GM06990 (cell line): ENCODE measurements at regions not wholly inside any gene's neighbourhood (a gene's known extent, or its start where the extent isn't known, plus 50 kb on each side); places are given as distances from the start of the nearest gene placed in this dataset.

Experiments
- DNase-seq: peaks from one replicate; pipeline ENCODE4 v3.0.0-alpha.2; 2011; ENCODE audit not compliant: insufficient read length; ENCODE audit errors: extremely low read depth
- H3K27me3 ChIP-seq: replicated peaks from 2 replicates; pipeline ENCODE4 v1.6.0; 2011; ENCODE audit warnings: low read length; ENCODE audit not compliant: control insufficient read depth, insufficient read depth
- H3K36me3 ChIP-seq: 2 replicates; pipeline ENCODE4 v1.5.1; 2011; ENCODE audit warnings: low read length; ENCODE audit not compliant: control insufficient read depth, insufficient read depth
- H3K4me3 ChIP-seq: replicated peaks from 2 replicates; pipeline ENCODE4 v1.5.1; 2011; ENCODE audit warnings: low read depth, mild to moderate bottlenecking, control low read depth, low read length
- TF ChIP-seq, protein P1 (sequence below): IDR thresholded peaks from 2 replicates; pipeline ENCODE4 v1.5.1; 2011; ENCODE audit warnings: low read length, control low read depth, mild to moderate bottlenecking, inconsistent platforms; ENCODE audit not compliant: insufficient read depth, poor library complexity, severe bottlenecking

DNA sequence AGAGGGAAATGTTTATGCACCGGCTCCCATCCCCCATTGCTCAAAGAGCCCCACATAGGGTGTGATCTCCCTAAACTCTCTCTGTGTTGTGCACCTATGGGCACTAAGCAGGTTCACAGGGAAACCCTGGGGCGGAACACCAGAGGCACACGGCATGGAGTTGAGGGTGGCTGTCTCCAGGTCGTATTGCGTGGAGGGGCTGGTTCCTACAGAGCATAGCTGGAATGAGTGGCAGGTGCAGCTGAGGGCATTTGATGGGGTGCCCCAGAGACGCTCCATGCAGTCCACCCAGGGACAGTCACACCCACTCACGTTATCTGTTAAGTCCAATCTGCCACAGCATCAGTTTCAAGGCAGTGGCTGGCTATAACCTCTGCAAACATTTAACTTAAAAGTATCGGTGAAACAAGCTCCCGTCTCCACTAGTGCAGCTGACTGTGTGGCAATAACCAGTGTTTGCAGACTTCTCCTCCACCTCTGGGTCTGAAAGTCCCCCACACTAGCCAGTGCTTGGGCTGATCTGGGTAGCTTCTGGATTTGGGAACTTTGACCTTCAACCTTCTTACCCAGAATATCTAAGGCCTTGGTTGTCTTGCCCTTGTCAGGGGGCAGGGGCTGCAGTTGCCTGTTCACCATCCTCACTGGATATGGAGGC is 249.2 kb upstream of the ZNF32 start:
- TF ChIP-seq, protein P1, sequence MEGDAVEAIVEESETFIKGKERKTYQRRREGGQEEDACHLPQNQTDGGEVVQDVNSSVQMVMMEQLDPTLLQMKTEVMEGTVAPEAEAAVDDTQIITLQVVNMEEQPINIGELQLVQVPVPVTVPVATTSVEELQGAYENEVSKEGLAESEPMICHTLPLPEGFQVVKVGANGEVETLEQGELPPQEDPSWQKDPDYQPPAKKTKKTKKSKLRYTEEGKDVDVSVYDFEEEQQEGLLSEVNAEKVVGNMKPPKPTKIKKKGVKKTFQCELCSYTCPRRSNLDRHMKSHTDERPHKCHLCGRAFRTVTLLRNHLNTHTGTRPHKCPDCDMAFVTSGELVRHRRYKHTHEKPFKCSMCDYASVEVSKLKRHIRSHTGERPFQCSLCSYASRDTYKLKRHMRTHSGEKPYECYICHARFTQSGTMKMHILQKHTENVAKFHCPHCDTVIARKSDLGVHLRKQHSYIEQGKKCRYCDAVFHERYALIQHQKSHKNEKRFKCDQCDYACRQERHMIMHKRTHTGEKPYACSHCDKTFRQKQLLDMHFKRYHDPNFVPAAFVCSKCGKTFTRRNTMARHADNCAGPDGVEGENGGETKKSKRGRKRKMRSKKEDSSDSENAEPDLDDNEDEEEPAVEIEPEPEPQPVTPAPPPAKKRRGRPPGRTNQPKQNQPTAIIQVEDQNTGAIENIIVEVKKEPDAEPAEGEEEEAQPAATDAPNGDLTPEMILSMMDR, result no peak
- no peaks in the 10 kb centered on the region for H3K36me3 ChIP-seq
- H3K27me3 ChIP-seq, result no peaks in the 10 kb centered on the region
- DNase-seq, result no peak
- no peak overlapping the region for H3K4me3 ChIP-seq

DNA sequence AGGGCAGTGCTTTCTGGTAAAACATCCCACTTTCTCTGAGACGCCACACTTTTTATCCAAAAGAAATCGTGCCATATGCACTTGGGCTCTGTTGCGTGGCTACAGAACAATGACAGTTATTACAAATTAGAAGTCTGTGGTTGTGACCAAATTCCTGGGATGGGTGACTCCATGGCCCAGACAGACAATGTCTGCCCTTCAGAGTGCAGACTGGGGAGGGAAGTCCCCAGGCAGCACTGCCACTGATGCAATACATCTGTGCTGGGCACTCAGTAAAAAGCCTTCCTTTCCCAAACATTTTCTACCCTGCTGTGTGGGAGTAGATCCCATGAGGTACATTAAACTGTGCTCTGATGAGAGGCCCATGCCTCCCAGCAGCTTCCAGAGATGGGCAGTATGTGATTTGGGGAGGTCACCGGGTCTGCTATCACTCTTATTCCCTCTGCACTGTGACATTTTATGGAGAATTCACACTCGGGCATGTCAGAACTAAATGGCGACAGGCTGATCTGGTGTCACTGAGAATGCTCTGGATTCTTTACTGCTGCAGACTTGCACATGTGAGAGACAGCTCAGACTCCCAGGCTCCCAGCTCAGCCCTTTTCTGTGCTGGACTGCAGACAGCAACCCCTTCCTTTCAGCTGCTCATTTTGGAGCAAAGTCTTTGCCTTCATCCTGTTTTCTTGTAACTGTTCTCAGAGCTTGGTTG is 243.5 kb upstream of the ZNF32 start:
- H3K36me3 ChIP-seq, result no peaks in the 10 kb centered on the region
- DNase-seq, result no peak
- TF ChIP-seq, protein P1, result no peak
- no peak overlapping the region for H3K4me3 ChIP-seq
- no peaks in the 10 kb centered on the region for H3K27me3 ChIP-seq

DNA sequence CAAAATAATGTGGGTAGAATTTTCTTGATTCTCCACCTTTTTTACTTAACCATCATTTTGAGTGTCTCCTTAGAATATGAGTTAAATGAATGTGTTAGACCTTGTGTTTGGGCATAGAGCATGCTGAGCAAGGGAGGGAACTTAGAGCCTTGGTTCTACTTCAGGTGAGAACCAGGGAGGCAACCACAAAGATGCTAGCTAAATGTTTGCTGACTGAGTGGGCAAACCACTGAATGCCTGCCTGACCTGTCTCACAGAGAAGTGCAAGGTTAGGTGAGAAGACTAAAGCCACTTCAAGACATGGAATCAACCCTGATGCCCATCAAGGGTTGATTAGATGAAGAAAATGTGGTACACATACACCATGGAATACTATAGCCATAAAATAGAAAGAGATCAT is 242.6 kb upstream of the ZNF32 start:
- H3K27me3 ChIP-seq, result no peaks in the 10 kb centered on the region
- H3K36me3 ChIP-seq, result no peaks in the 10 kb centered on the region
- H3K4me3 ChIP-seq, result no peak overlapping the region
- no peak for DNase-seq
- TF ChIP-seq, protein P1, result no peak

DNA sequence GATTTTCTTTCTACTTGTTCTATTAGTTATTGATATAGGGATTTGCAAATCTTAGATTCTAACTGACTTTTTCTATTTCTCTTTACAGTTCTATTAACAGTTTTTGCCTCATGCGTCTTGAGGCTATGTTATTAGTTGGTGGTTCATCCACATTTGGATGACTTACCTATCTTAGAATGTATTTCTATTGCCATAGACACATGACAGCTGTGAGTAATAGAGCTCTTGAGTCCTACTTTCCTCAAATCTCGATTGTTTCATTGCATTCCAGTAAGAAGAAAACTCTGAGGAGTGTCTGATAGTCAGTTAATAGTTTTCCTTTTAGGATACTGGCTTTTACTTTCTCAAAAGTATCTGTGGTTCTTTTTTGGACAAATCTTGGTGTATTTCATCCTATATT is 241.4 kb upstream of the ZNF32 start:
- H3K4me3 ChIP-seq, result no peak overlapping the region
- no peaks in the 10 kb centered on the region for H3K36me3 ChIP-seq
- DNase-seq, result no peak
- H3K27me3 ChIP-seq, result no peaks in the 10 kb centered on the region
- TF ChIP-seq, protein P1, result no peak

DNA sequence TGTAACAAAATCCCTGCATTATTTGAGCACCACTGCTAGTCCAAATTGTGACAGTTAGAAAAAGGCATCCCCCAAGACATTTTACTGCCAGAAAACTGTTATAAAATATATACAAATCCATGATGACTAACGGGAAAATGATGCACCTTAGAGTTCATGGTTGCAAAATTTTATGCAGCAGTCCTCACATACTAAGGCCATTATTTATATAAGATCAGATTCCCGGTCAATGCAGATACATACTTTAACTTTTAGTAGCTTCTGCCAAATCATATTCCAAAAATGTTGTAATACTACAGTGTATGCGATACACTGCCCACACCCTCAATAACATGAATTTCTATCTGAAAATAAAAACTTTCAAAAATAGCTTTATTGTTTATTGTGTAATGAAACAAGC is 239.9 kb upstream of the ZNF32 start:
- no peak for DNase-seq
- TF ChIP-seq, protein P1, result no peak
- no peaks in the 10 kb centered on the region for H3K36me3 ChIP-seq
- no peaks in the 10 kb centered on the region for H3K27me3 ChIP-seq
- no peak overlapping the region for H3K4me3 ChIP-seq
